K562 (cell line): ENCODE measurements at regions not wholly inside any gene's neighbourhood (a gene's known extent, or its start where the extent isn't known, plus 50 kb on each side); places are given as distances from the start of the nearest gene placed in this dataset.

ENCODE experiments used
- ATAC-seq: fragments of 200-7000 bp; cut with Tn5 transposase; 3 replicates; pipeline ENCODE4 v1.9.1; 2020; ENCODE audit warnings: moderate library complexity
- BruUV-seq: library from RNA; stranded (reverse); fragments of 400-500 nt; replicated peaks from 2 replicates; lab custom pipeline; 2021; lab: Mats Ljungman, UMichigan
- CTCF ChIA-PET: fragments of 300-600 bp; formaldehyde crosslinking; extraction: SDS; loops from one replicate; lab custom pipeline; 2021; ENCODE audit warnings: low intra/inter-chr PET ratio; lab: Yijun Ruan, JAX
- POLR2A ChIA-PET: fragments of 300-600, 350-650 bp; sonication (Branson Sonifier 250); formaldehyde crosslinking; extraction: SDS; loops from one replicate; lab custom pipeline; 2021; ENCODE audit warnings: antibody characterized with exemption, inconsistent platforms; lab: Yijun Ruan, JAX
- DNase-seq, 4 experiments: peaks; one replicate each; pipeline versions ENCODE4 v3.0.0 to v3.0.0-alpha.2; 2011 to 2018; ENCODE audit warnings: low spot score in 3 of 4, mixed read lengths in 3 of 4; ENCODE audit errors: extremely low read depth in 1 of 4
- FAIRE-seq: peaks from 2 replicates; lab custom pipeline; 2011; peaks lifted over from hg19 to GRCh38; lab: Jason Lieb, UNC
- H2AFZ ChIP-seq: 2 replicates; pipeline ENCODE4 v1.6.0; 2011; ENCODE audit warnings: low read depth, low read length, control low read depth, inconsistent platforms
- H3K27ac ChIP-seq: fragments of 200-600 bp; 3 replicates; pipeline ENCODE4 v1.8.0; 2011; ENCODE audit warnings: low read depth, mild to moderate bottlenecking, control low read depth, inconsistent platforms, low read length, moderate library complexity, mixed read lengths; ENCODE audit errors: extremely low read depth
- H3K27me3 ChIP-seq, 2 experiments: fragments of 300-600 bp in 1 of 2; 2 replicates in 1 of 2; 3 replicates in 1 of 2; pipeline versions ENCODE4 v1.6.0 to v1.8.0; 2011; ENCODE audit warnings: inconsistent platforms in 2 of 2, low read length in 2 of 2, mild to moderate bottlenecking in 1 of 2, mixed read lengths in 1 of 2, moderate library complexity in 1 of 2; ENCODE audit not compliant: control insufficient read depth in 2 of 2, insufficient read depth in 2 of 2
- H3K36me3 ChIP-seq: fragments of 300-600 bp; 3 replicates; pipeline ENCODE4 v1.8.0; 2011; ENCODE audit warnings: mild to moderate bottlenecking, low read length, inconsistent platforms; ENCODE audit not compliant: control insufficient read depth, insufficient read depth
- H3K4me1 ChIP-seq, 2 experiments: fragments of 200-600 bp in 1 of 2; replicated peaks in 1 of 2; 2 replicates in 1 of 2; 3 replicates in 1 of 2; pipeline versions ENCODE4 v1.5.1 to v1.8.0; 2011; ENCODE audit warnings: inconsistent platforms in 2 of 2, low read length in 2 of 2, mild to moderate bottlenecking in 1 of 2, mixed read lengths in 1 of 2, moderate library complexity in 1 of 2; ENCODE audit not compliant: control insufficient read depth in 2 of 2, insufficient read depth in 2 of 2
- H3K4me2 ChIP-seq: 2 replicates; pipeline ENCODE4 v1.6.1; 2011; ENCODE audit warnings: low read length, control low read depth, inconsistent platforms, mixed read lengths; ENCODE audit not compliant: insufficient read depth
- H3K4me3 ChIP-seq: fragments of 200-600 bp; sonication (generic), shearing (Covaris generic); 2 replicates; pipeline ENCODE4 v1.5.1; 2016; ENCODE audit warnings: control low read depth, inconsistent platforms
- H3K79me2 ChIP-seq: fragments of 200-600 bp; 3 replicates; pipeline ENCODE4 v1.8.0; 2011; ENCODE audit warnings: low read length, inconsistent platforms; ENCODE audit not compliant: control insufficient read depth, insufficient read depth
- H3K9ac ChIP-seq, 2 experiments: 2 replicates each; pipeline versions ENCODE4 v1.6.0 to v1.6.1; 2011; ENCODE audit warnings: low read depth in 2 of 2, low read length in 2 of 2, control low read depth in 1 of 2, inconsistent platforms in 1 of 2, mild to moderate bottlenecking in 1 of 2, mixed read lengths in 1 of 2; ENCODE audit not compliant: insufficient read depth in 1 of 2
- H3K9me1 ChIP-seq: one replicate; pipeline ENCODE4 v1.6.0; 2011; ENCODE audit warnings: inconsistent platforms, mild to moderate bottlenecking, low read length, moderate library complexity; ENCODE audit not compliant: control insufficient read depth, insufficient read depth
- H3K9me3 ChIP-seq: replicated peaks from 2 replicates; pipeline ENCODE4 v1.5.1; 2011; ENCODE audit warnings: low read depth, low read length, inconsistent platforms; ENCODE audit not compliant: control insufficient read depth, insufficient read depth
- H4K20me1 ChIP-seq: replicated peaks from 2 replicates; pipeline ENCODE4 v1.6.1; 2011; ENCODE audit warnings: low read length, inconsistent platforms, mixed read lengths; ENCODE audit not compliant: control insufficient read depth, insufficient read depth
- CREBBP ChIP-seq: IDR thresholded peaks from one replicate; pipeline ENCODE4 v1.6.1; 2012; ENCODE audit warnings: low read depth, mild to moderate bottlenecking, control low read depth, inconsistent platforms, low read length
- ETV1 ChIP-seq: fragments of 450-650 bp; conservative IDR thresholded peaks from 2 replicates; pipeline ENCODE4 v1.6.1; 2016; ENCODE audit warnings: missing genetic modification characterization, control low read depth, low read depth, missing compliant biosample characterization
- FIP1L1 ChIP-seq: fragments of 200-400 bp; formaldehyde crosslinking; IDR thresholded peaks from 2 replicates; pipeline ENCODE4 v1.6.1; 2018; ENCODE audit warnings: mild to moderate bottlenecking, low read depth, low read length; ENCODE audit not compliant: poor library complexity, severe bottlenecking
- MAFG ChIP-seq: fragments of 450-650 bp; conservative IDR thresholded peaks from 2 replicates; pipeline ENCODE4 v1.6.1; 2016; ENCODE audit warnings: missing genetic modification characterization, missing compliant biosample characterization
- MCM3 ChIP-seq: fragments of 450-650 bp; IDR thresholded peaks from 2 replicates; pipeline ENCODE4 v1.6.1; 2016
- NR0B1 ChIP-seq: fragments of 450-650 bp; IDR thresholded peaks from one replicate; pipeline ENCODE4 v1.6.1; 2018; ENCODE audit warnings: mild to moderate bottlenecking, moderate library complexity; ENCODE audit not compliant: partially characterized antibody
- PBX2 ChIP-seq, 2 experiments: IDR thresholded peaks in 1 of 2; conservative IDR thresholded peaks in 1 of 2; 2 replicates each; pipeline ENCODE4 v1.6.1; 2016; ENCODE audit warnings: low read depth in 2 of 2, mild to moderate bottlenecking in 1 of 2, missing compliant biosample characterization in 1 of 2, missing genetic modification characterization in 1 of 2, moderate library complexity in 1 of 2
- SP1 ChIP-seq: sonication (generic); formaldehyde crosslinking; IDR thresholded peaks from 2 replicates; pipeline ENCODE4 v1.8.1; 2022; ENCODE audit warnings: mild to moderate bottlenecking, missing genetic modification reagents
- THRAP3 ChIP-seq: fragments of 450-650 bp; IDR thresholded peaks from 2 replicates; pipeline ENCODE4 v1.6.1; 2016; ENCODE audit warnings: mild to moderate bottlenecking, inconsistent platforms, borderline replicate concordance
- WGBS: fragments of 100-300 bp; shearing (Covaris generic); methylation state at CpG from one replicate; pipeline ENCODE4 v1.1.6; 2016; ENCODE audit warnings: low coverage, mixed read lengths; ENCODE audit not compliant: insufficient coverage; ENCODE audit errors: missing lambda C conversion rate; 5-methylcytosine and 5-hydroxymethylcytosine counted together
- in situ Hi-C: fragments of 300-500 bp; cut with MboI; formaldehyde crosslinking; loops from 4 replicates; pipeline ENCODE4 v1.15.0; 2018; ENCODE audit warnings: inconsistent platforms, mixed read lengths
- intact Hi-C: fragments of 100-400 bp; cut with micrococcal nuclease; formaldehyde crosslinking; loops from 2 replicates; pipeline ENCODE4 v1.14.2; 2022
- TF ChIP-seq, protein P1 (sequence below): sonication (generic); formaldehyde crosslinking; IDR thresholded peaks from 2 replicates; pipeline ENCODE4 v1.8.0; 2022; ENCODE audit warnings: mild to moderate bottlenecking, missing genetic modification reagents, borderline replicate concordance
- TF ChIP-seq, protein P2 (sequence below): fragments of 250-450 bp; sonication (Bioruptor Pico); IDR thresholded peaks from 2 replicates; pipeline ENCODE4 v1.4.0; 2020; ENCODE audit warnings: mild to moderate bottlenecking

DNA sequence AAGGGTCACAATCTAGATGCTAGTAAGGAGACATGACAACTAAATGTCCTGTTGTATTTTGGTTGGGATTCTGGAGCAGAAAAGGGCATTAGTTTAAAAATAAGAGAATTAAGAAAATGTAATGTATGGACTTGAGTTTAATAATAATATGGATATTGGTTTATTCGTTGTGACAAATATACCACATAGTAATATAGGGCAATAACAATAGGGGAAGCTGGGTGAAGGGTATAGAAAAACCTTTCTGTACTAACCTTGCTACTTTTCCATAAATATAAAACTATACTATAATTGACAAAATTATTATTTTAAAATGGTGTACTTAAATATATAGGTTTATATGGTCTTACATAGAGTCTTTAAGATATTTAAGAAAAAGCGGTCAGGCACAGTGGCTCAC lies 558.9 kb downstream of the PTPRC start:
- in situ Hi-C loops, result no loop called here
- no peak for FAIRE-seq

More for the DNA sequence above, 558.9 kb downstream of the PTPRC start:
- Histone ChIP-seq H3K36me3 (no peaks in the 10 kb centered on the region), H2AFZ (no peak overlapping the region), H3K4me2 (no peak overlapping the region), H3K9ac (no peak overlapping the region), H3K79me2 (no peaks in the 10 kb centered on the region), H4K20me1 (no peaks in the 10 kb centered on the region), H3K27me3 (no peaks in the 10 kb centered on the region), H3K27ac (no peak overlapping the region), H3K9me1 (no peaks in the 10 kb centered on the region), H3K9me3 (peaks cover 3% of the 10 kb centered on the region), H3K4me3 (no peak overlapping the region)
- WGBS, result 0% methylated on average over 2 of the region's 2 CpGs
- CTCF ChIA-PET, result no interaction called here
- BruUV-seq, result no TSS peak
- POLR2A ChIA-PET, result no interaction called here
- DNase-seq (no peak), ATAC-seq (no peak)
- intact Hi-C loops, result no loop called here
- no peak for TF ChIP-seq PBX2 (CRISPR knock-in tag; IDR thresholded peaks at IDR 0.05; ENCODE audit: low read depth)
- TF ChIP-seq PBX2 (tag; conservative IDR thresholded peaks at IDR 0.05; ENCODE audit: low read depth), result no peak
- TF ChIP-seq ETV1 (tag), result no peak
- no peak for TF ChIP-seq FIP1L1
- TF ChIP-seq THRAP3, result no peak
- TF ChIP-seq NR0B1, result no peak
- no peak for TF ChIP-seq MAFG (tag)
- TF ChIP-seq, protein P1, sequence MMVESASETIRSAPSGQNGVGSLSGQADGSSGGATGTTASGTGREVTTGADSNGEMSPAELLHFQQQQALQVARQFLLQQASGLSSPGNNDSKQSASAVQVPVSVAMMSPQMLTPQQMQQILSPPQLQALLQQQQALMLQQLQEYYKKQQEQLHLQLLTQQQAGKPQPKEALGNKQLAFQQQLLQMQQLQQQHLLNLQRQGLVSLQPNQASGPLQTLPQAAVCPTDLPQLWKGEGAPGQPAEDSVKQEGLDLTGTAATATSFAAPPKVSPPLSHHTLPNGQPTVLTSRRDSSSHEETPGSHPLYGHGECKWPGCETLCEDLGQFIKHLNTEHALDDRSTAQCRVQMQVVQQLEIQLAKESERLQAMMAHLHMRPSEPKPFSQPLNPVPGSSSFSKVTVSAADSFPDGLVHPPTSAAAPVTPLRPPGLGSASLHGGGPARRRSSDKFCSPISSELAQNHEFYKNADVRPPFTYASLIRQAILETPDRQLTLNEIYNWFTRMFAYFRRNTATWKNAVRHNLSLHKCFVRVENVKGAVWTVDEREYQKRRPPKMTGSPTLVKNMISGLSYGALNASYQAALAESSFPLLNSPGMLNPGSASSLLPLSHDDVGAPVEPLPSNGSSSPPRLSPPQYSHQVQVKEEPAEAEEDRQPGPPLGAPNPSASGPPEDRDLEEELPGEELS (CRISPR knock-in tag), result no peak
- no peak for TF ChIP-seq CREBBP
- TF ChIP-seq, protein P2, sequence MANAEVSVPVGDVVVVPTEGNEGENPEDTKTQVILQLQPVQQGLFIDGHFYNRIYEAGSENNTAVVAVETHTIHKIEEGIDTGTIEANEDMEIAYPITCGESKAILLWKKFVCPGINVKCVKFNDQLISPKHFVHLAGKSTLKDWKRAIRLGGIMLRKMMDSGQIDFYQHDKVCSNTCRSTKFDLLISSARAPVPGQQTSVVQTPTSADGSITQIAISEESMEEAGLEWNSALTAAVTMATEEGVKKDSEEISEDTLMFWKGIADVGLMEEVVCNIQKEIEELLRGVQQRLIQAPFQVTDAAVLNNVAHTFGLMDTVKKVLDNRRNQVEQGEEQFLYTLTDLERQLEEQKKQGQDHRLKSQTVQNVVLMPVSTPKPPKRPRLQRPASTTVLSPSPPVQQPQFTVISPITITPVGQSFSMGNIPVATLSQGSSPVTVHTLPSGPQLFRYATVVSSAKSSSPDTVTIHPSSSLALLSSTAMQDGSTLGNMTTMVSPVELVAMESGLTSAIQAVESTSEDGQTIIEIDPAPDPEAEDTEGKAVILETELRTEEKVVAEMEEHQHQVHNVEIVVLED (CRISPR knock-in tag), result no peak
- no peak for TF ChIP-seq SP1
- TF ChIP-seq MCM3, result no peak
- TF ChIP-seq, all 486 proteins: peak for 0
- H3K4me1 ChIP-seq, result no peaks in the 10 kb centered on the region
